ENCODE measurements at regions not wholly inside any gene's neighbourhood (a gene's known extent, or its start where the extent isn't known, plus 50 kb on each side); places are given as distances from the start of the nearest gene placed in this dataset.

DNA sequence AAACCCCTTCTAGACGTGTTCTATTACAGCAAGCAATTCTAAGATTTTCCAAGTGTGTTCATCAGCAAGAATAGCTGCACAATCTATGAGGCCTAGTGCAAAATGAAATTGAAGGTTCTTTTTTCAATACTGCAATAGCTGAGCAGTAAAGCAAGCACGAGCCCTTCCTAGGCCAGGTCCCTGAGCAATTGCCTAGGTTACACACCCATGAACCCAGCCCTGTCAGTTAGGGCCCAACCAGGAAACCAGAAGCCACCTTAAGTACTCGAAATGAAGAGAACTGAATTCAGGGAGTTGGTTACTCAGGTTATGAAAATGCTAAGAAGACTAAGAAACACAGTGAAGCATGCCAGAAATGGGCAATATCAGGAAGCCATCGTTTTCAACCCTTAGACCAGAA, 52.0 kb upstream of the VWC2 start:
- in situ Hi-C loops (cut with HindIII; ENCODE audit: low sequenced_read_pairs): no loop called here
- no peak for DNase-seq (ENCODE audit: low read depth)
- TF ChIP-seq, protein P1, sequence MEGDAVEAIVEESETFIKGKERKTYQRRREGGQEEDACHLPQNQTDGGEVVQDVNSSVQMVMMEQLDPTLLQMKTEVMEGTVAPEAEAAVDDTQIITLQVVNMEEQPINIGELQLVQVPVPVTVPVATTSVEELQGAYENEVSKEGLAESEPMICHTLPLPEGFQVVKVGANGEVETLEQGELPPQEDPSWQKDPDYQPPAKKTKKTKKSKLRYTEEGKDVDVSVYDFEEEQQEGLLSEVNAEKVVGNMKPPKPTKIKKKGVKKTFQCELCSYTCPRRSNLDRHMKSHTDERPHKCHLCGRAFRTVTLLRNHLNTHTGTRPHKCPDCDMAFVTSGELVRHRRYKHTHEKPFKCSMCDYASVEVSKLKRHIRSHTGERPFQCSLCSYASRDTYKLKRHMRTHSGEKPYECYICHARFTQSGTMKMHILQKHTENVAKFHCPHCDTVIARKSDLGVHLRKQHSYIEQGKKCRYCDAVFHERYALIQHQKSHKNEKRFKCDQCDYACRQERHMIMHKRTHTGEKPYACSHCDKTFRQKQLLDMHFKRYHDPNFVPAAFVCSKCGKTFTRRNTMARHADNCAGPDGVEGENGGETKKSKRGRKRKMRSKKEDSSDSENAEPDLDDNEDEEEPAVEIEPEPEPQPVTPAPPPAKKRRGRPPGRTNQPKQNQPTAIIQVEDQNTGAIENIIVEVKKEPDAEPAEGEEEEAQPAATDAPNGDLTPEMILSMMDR (IDR thresholded peaks at IDR 0.05; ENCODE audit: low read depth, low read length, missing control alignments): no peak
- H3K4me3 ChIP-seq (ENCODE audit: low read depth, low read length): no peak overlapping the region
